ENCODE measurements at regions not wholly inside any gene's neighbourhood (a gene's known extent, or its start where the extent isn't known, plus 50 kb on each side); places are given as distances from the start of the nearest gene placed in this dataset.
"Not testable (repeated sequence)": the region's sequence is repeated elsewhere in the genome, so short reads cannot be mapped to it uniquely, and the experiment has no call there.

GRCh38 chr4:179164267-179164999 is 1722.2 kb upstream of the AGA start:
- no peak for ATAC-seq (ENCODE audit: insufficient read depth, low FRiP score)
- WGBS, 2 donors, result 83 to 84% methylated on average over 5 of the region's 5 CpGs
- H3K36me3 ChIP-seq (ENCODE audit: control insufficient read depth in 4 of 4, insufficient read depth in 4 of 4, low read length in 4 of 4), result no peaks in the 10 kb centered on the region
- no peak overlapping the region for H3K27ac ChIP-seq (ENCODE audit: low read depth in 1 of 2, low read length in 1 of 2)
- H3K9ac ChIP-seq (ENCODE audit: insufficient read depth in 1 of 2, low read length in 2 of 2), result no peak overlapping the region
- peaks cover 0 to 6% (median 0%) of the 10 kb centered on the region in 5 donors for H3K4me1 ChIP-seq (ENCODE audit: control insufficient read depth in 5 of 5, insufficient read depth in 5 of 5, low read length in 5 of 5)
- H3K9me3 ChIP-seq (ENCODE audit: control insufficient read depth in 4 of 4, insufficient read depth in 3 of 4, low read length in 3 of 4), result no peaks in the 10 kb centered on the region
- H3K27me3 ChIP-seq (ENCODE audit: control insufficient read depth in 3 of 3, insufficient read depth in 3 of 3, low read length in 2 of 3), result no peaks in the 10 kb centered on the region
- H3K4me3 ChIP-seq, result no peak overlapping the region
- peak in 2 of 3 donors; percentile 35 to 87 for DNase-seq
- no peak for TF ChIP-seq CTCF (IDR thresholded peaks at IDR 0.05; ENCODE audit: control extremely low read depth, extremely low read depth)

GRCh38 chr4:179165000-179165738 is 1722.9 kb upstream of the AGA start:
- Histone ChIP-seq H3K4me3 (no peak overlapping the region), H3K27me3 (ENCODE audit: control insufficient read depth in 3 of 3, insufficient read depth in 3 of 3, low read length in 2 of 3) (no peaks in the 10 kb centered on the region), H3K27ac (ENCODE audit: low read depth in 1 of 2, low read length in 1 of 2) (no peak overlapping the region), H3K4me1 (ENCODE audit: control insufficient read depth in 5 of 5, insufficient read depth in 5 of 5, low read length in 5 of 5) (peaks cover 0 to 6% (median 0%) of the 10 kb centered on the region in 5 donors), H3K9ac (ENCODE audit: insufficient read depth in 1 of 2, low read length in 2 of 2) (no peak overlapping the region), H3K36me3 (ENCODE audit: control insufficient read depth in 4 of 4, insufficient read depth in 4 of 4, low read length in 4 of 4) (no peaks in the 10 kb centered on the region), H3K9me3 (ENCODE audit: control insufficient read depth in 4 of 4, insufficient read depth in 3 of 4, low read length in 3 of 4) (no peaks in the 10 kb centered on the region)
- TF ChIP-seq CTCF (IDR thresholded peaks at IDR 0.05; ENCODE audit: control extremely low read depth, extremely low read depth), result no peak
- 78 to 87% methylated on average over 4 of the region's 4 CpGs for WGBS, 2 donors
- ATAC-seq (ENCODE audit: insufficient read depth, low FRiP score) (no peak), DNase-seq (peak in 1 of 3 donors; percentile 69)

GRCh38 chr4:179165862-179166261 is 1723.6 kb upstream of the AGA start:
- Histone ChIP-seq H3K9ac (ENCODE audit: insufficient read depth in 1 of 2, low read length in 2 of 2) (no peak overlapping the region), H3K27me3 (ENCODE audit: control insufficient read depth in 3 of 3, insufficient read depth in 3 of 3, low read length in 2 of 3) (no peaks in the 10 kb centered on the region), H3K4me3 (no peak overlapping the region), H3K27ac (ENCODE audit: low read depth in 1 of 2, low read length in 1 of 2) (no peak overlapping the region), H3K36me3 (ENCODE audit: control insufficient read depth in 4 of 4, insufficient read depth in 4 of 4, low read length in 4 of 4) (no peaks in the 10 kb centered on the region), H3K4me1 (ENCODE audit: control insufficient read depth in 5 of 5, insufficient read depth in 5 of 5, low read length in 5 of 5) (peaks cover 0 to 6% (median 0%) of the 10 kb centered on the region in 5 donors), H3K9me3 (ENCODE audit: control insufficient read depth in 4 of 4, insufficient read depth in 3 of 4, low read length in 3 of 4) (no peaks in the 10 kb centered on the region)
- ATAC-seq (ENCODE audit: insufficient read depth, low FRiP score), result no peak
- no peak for TF ChIP-seq CTCF (IDR thresholded peaks at IDR 0.05; ENCODE audit: control extremely low read depth, extremely low read depth)
- no peak for DNase-seq
- WGBS, 2 donors, result 56% methylated on average over 3 of the region's 3 CpGs

- H3K4me3 ChIP-seq; ATAC-seq (ENCODE audit: insufficient read depth, low FRiP score); H3K4me1 ChIP-seq (ENCODE audit: control insufficient read depth in 5 of 5, insufficient read depth in 5 of 5, low read length in 5 of 5); H3K9me3 ChIP-seq (ENCODE audit: control insufficient read depth in 4 of 4, insufficient read depth in 3 of 4, low read length in 3 of 4); H3K27ac ChIP-seq (ENCODE audit: low read depth in 1 of 2, low read length in 1 of 2); H3K9ac ChIP-seq (ENCODE audit: insufficient read depth in 1 of 2, low read length in 2 of 2); H3K36me3 ChIP-seq (ENCODE audit: control insufficient read depth in 4 of 4, insufficient read depth in 4 of 4, low read length in 4 of 4); H3K27me3 ChIP-seq (ENCODE audit: control insufficient read depth in 3 of 3, insufficient read depth in 3 of 3, low read length in 2 of 3); DNase-seq: not testable (repeated sequence)
- 83 to 89% methylated on average over 4 of the region's 5 CpGs for WGBS, 2 donors
Measured at GRCh38 chr4:179170308-179170707, 1728.1 kb upstream of the AGA start.
